HepG2 (cell line): ENCODE measurements at regions not wholly inside any gene's neighbourhood (a gene's known extent, or its start where the extent isn't known, plus 50 kb on each side); places are given as distances from the start of the nearest gene placed in this dataset.

ENCODE experiments used
- AFF4 ChIP-seq: sonication (generic); formaldehyde crosslinking; IDR thresholded peaks from 2 replicates; pipeline ENCODE4 v1.4.0; 2020; ENCODE audit warnings: missing genetic modification reagents
- CEBPB ChIP-seq: IDR thresholded peaks from 2 replicates; pipeline ENCODE4 v1.6.1; 2011; ENCODE audit warnings: low read depth, low read length, improper control_type of control experiment, borderline replicate concordance
- CHD4 ChIP-seq: fragments of 200-600 bp; sonication (generic); IDR thresholded peaks from 2 replicates; pipeline ENCODE4 v1.7.0; 2017; ENCODE audit warnings: mild to moderate bottlenecking, low read length, borderline replicate concordance
- CTCF ChIP-seq: sonication (generic); formaldehyde crosslinking; IDR thresholded peaks from 2 replicates; pipeline ENCODE4 v1.5.0; 2020; ENCODE audit warnings: mild to moderate bottlenecking, missing genetic modification reagents, moderate library complexity
- MXD4 ChIP-seq: IDR thresholded peaks from 2 replicates; pipeline ENCODE4 v1.6.1; 2016; ENCODE audit warnings: mild to moderate bottlenecking, missing biosample characterization, missing genetic modification reagents
- ONECUT2 ChIP-seq: sonication (generic); formaldehyde crosslinking; IDR thresholded peaks from 2 replicates; pipeline ENCODE4 v1.4.0; 2020; ENCODE audit warnings: missing genetic modification reagents
- SCMH1 ChIP-seq: sonication (generic); formaldehyde crosslinking; IDR thresholded peaks from 2 replicates; pipeline ENCODE4 v1.9.0; 2021; ENCODE audit warnings: missing genetic modification reagents, mild to moderate bottlenecking, borderline replicate concordance
- SMARCC2 ChIP-seq: fragments of 450-650 bp; IDR thresholded peaks from 2 replicates; pipeline ENCODE4 v1.6.1; 2017; ENCODE audit warnings: antibody characterized with exemption, mild to moderate bottlenecking
- TCF12 ChIP-seq, 2 experiments: fragments of 450-650 bp in 1 of 2; sonication (generic) in 1 of 2; formaldehyde crosslinking in 1 of 2; IDR thresholded peaks; 2 replicates each; pipeline versions ENCODE4 v1.6.1 to v1.8.0; 2017 to 2022; ENCODE audit warnings: antibody characterized with exemption in 1 of 2, mild to moderate bottlenecking in 1 of 2, missing genetic modification reagents in 1 of 2, moderate library complexity in 1 of 2
- ZSCAN5A ChIP-seq: sonication (generic); formaldehyde crosslinking; IDR thresholded peaks from 2 replicates; pipeline ENCODE4 v1.8.0; 2022; ENCODE audit warnings: mild to moderate bottlenecking, missing genetic modification reagents, borderline replicate concordance
- TF ChIP-seq, protein P1 (sequence below), 2 experiments: IDR thresholded peaks; 2 replicates each; pipeline ENCODE4 v1.6.1; 2011 to 2012; ENCODE audit warnings: low read length in 2 of 2, borderline replicate concordance in 1 of 2, low read depth in 1 of 2, mild to moderate bottlenecking in 1 of 2, moderate library complexity in 1 of 2
- TF ChIP-seq, protein P2 (sequence below): sonication (generic); formaldehyde crosslinking; IDR thresholded peaks from 2 replicates; pipeline ENCODE4 v1.4.0; 2020; ENCODE audit warnings: missing genetic modification reagents

GRCh38 chr7:19296617-19297016 is 151.4 kb upstream of the FERD3L start:
- TF ChIP-seq MXD4 (CRISPR knock-in tag) (no peak), CEBPB (no peak), CTCF (CRISPR knock-in tag) (no peak), CHD4 (no peak), SCMH1 (CRISPR knock-in tag) (no peak), TCF12 (IDR thresholded peaks at IDR 0.05) (no peak), TCF12 (CRISPR knock-in tag; IDR thresholded peaks at IDR 0.05) (no peak), ZSCAN5A (CRISPR knock-in tag) (no peak), AFF4 (CRISPR knock-in tag) (no peak), ONECUT2 (CRISPR knock-in tag) (no peak), SMARCC2 (no peak)
- TF ChIP-seq, protein P1, sequence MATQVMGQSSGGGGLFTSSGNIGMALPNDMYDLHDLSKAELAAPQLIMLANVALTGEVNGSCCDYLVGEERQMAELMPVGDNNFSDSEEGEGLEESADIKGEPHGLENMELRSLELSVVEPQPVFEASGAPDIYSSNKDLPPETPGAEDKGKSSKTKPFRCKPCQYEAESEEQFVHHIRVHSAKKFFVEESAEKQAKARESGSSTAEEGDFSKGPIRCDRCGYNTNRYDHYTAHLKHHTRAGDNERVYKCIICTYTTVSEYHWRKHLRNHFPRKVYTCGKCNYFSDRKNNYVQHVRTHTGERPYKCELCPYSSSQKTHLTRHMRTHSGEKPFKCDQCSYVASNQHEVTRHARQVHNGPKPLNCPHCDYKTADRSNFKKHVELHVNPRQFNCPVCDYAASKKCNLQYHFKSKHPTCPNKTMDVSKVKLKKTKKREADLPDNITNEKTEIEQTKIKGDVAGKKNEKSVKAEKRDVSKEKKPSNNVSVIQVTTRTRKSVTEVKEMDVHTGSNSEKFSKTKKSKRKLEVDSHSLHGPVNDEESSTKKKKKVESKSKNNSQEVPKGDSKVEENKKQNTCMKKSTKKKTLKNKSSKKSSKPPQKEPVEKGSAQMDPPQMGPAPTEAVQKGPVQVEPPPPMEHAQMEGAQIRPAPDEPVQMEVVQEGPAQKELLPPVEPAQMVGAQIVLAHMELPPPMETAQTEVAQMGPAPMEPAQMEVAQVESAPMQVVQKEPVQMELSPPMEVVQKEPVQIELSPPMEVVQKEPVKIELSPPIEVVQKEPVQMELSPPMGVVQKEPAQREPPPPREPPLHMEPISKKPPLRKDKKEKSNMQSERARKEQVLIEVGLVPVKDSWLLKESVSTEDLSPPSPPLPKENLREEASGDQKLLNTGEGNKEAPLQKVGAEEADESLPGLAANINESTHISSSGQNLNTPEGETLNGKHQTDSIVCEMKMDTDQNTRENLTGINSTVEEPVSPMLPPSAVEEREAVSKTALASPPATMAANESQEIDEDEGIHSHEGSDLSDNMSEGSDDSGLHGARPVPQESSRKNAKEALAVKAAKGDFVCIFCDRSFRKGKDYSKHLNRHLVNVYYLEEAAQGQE (IDR thresholded peaks at IDR 0.05; ENCODE audit: borderline replicate concordance in 1 of 2, low read depth in 1 of 2, low read length in 2 of 2): no peak
- TF ChIP-seq, protein P2, sequence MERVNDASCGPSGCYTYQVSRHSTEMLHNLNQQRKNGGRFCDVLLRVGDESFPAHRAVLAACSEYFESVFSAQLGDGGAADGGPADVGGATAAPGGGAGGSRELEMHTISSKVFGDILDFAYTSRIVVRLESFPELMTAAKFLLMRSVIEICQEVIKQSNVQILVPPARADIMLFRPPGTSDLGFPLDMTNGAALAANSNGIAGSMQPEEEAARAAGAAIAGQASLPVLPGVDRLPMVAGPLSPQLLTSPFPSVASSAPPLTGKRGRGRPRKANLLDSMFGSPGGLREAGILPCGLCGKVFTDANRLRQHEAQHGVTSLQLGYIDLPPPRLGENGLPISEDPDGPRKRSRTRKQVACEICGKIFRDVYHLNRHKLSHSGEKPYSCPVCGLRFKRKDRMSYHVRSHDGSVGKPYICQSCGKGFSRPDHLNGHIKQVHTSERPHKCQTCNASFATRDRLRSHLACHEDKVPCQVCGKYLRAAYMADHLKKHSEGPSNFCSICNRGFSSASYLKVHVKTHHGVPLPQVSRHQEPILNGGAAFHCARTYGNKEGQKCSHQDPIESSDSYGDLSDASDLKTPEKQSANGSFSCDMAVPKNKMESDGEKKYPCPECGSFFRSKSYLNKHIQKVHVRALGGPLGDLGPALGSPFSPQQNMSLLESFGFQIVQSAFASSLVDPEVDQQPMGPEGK (CRISPR knock-in tag): no peak
